ENCODE measurements at regions not wholly inside any gene's neighbourhood (a gene's known extent, or its start where the extent isn't known, plus 50 kb on each side); places are given as distances from the start of the nearest gene placed in this dataset.

DNA sequence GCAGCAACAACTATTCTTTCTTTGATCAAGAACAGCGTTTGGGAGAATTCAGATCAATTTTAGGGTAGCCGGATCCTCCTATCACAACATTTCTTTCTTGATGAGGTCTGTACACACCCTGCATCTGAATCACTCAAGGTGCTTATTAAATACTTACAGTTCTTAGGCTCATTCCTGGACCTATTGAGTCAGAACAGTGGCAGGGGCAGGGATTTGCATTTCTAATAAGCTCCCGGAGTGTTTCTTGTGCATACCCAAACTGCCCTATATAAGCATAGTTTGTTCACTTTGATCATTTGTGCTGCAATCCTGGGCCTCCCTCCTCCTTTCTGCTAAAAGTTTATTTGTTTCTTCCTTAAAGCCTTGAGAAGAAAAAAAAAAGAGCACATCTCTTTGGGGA lies 80.5 kb upstream of the RPH3A start:
- TF ChIP-seq EZH2 (IDR thresholded peaks at IDR 0.05; ENCODE audit: insufficient read depth, poor library complexity, severe bottlenecking) (no peak), EZH2phosphoT487 (IDR thresholded peaks at IDR 0.05; ENCODE audit: insufficient read depth, low read depth) (no peak)
